Caki2 (cell line): ENCODE measurements at regions not wholly inside any gene's neighbourhood (a gene's known extent, or its start where the extent isn't known, plus 50 kb on each side); places are given as distances from the start of the nearest gene placed in this dataset.

ENCODE experiments used
- DNase-seq: peaks from one replicate; pipeline ENCODE4 v3.0.0-alpha.2; 2015; ENCODE audit warnings: low read depth
- in situ Hi-C: cut with HindIII; loops from 2 replicates; pipeline ENCODE4 v1.10.0; 2016; ENCODE audit warnings: low sequenced_read_pairs, low pct_unique_long_range_greater_than_20kb, mixed read lengths

DNA sequence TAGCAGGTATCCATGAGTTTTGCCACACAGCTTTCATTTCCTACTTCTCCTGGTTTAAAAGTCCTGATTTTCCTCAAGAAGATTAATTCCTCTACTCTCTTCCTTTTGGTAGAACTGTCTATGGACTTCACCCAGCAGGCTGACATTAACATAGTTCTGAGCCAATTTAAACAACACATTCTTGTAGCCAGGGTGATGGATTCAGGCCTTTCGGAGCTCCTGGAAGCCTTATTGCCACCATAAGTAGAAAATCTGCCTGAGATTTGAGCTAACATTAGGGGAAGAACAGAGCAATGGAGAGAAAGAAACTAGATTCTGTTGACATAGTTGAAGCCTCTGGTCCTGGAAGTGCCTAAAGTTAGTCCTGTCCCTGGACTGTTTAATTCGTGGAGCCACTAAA is 449.8 kb downstream of the TAFA4 start:
- in situ Hi-C loops = no loop called here

GRCh38 chr3:68479779-68480178 is 452.6 kb downstream of the TAFA4 start:
- in situ Hi-C loops = no loop called here

More for the DNA sequence above, 449.8 kb downstream of the TAFA4 start:
- DNase-seq = no peak

DNA sequence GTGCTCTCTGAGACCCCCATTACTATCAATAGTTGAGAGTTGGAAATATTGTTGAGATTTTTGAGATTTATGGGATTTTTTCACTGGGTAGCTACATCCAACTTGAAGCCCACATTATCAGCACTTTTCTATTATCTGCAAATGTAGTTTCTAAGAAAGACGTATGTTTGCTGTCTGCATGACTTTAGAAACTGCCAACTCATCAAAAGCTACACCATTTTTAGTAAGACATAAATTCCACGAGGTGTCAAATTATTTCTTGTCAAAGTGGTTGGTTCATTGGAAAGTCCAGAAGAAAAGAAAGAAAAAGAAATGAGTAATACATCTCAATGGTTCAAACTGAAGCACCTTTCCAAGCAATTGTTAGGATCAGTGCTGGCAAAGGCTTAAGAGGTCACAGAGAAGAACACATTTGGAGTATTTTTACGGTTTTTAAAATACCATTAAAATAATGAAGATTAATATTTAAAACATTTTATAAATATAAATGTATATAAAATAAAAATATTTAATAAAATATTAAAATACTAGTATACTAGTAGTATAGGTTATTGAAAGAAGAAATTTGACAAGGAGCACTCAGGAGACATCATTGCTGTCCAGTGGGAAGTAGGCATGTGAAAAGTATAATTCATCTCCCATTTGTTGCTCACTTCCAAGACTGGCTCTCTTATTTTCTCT is 463.5 kb downstream of the TAFA4 start:
- in situ Hi-C loops = no loop called here
- no peak for DNase-seq

More at GRCh38 chr3:68479779-68480178, 452.6 kb downstream of the TAFA4 start:
- no peak for DNase-seq

DNA sequence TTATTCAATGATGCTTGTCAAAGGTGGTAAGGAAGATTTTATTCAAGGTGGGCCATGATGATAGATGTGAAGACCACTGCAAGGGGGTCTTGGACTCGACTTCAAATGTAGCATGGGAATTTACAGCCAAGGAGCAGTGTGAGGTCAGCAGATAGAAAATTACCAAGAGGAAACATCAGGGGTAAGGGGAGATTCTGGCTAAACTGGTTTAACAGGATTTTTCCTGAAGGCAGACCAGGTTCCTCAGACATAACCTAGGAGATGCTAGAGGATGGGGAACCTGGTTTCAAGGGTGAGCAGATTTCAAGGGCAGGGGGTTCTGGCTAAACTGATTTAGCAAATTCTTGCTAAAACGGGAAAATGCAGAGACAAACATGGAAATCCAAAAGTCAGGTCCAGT is 464.9 kb downstream of the TAFA4 start:
- no peak for DNase-seq
- in situ Hi-C loops = no loop called here

DNA sequence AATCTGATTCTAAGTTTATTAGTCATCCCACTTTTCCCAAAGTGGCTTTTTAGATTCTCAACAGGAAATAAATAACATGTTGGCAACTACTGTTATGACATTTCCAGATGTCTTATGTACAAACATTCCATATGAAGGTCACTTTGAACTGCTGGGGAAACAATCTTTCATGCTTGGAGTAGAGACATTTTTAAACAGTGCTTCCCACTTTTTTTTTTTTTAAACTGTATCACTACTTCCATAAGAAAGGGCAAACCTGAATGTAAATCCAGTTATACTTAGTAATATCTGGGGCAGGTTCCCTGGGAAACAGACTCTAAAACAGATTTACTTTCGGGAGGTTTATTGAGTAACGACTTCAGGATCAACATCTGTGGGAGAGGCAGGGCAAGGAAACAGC is 473.8 kb downstream of the TAFA4 start:
- no peak for DNase-seq
- in situ Hi-C loops = no loop called here

DNA sequence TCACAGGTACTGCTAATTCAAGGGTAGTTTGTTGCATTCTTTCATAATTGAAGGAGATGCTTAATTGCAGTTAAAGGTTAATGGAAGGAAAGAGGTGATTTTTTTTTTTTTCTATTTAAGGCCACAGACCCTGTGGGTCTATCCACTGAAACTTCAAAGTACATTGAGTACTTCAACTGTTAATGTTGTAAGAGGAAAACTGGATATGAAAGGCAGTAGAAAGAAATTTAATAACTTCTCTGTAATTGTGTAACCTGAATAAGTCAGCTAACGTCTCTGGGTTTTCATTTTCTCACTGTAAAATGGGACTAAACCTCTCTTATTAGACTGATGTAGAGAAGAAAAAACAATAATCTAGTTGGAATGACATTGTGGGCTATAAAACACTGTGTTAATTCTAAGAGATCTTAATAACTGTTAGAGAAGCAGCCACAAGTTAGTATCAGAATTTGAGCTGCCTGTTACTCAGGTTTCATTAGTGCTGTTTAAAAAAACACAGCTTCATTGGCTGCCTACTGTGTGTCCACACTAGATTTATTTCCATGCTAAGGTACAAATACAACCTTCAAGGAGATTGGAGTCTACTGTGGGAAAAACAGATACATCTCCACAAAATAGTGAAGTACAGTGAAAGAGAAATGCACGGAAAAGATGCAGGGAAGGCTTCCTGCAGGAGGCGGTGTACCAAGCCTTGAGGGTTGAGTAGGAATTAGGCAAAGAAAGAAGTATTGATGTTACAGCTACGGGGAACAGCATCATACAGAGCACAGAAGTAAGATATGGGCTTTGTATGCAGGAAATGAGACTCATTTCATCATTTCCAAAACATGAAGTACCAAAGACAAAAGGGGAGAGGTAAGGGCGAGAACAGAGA is 483.6 kb downstream of the TAFA4 start:
- in situ Hi-C loops = no loop called here
- no peak for DNase-seq

DNA sequence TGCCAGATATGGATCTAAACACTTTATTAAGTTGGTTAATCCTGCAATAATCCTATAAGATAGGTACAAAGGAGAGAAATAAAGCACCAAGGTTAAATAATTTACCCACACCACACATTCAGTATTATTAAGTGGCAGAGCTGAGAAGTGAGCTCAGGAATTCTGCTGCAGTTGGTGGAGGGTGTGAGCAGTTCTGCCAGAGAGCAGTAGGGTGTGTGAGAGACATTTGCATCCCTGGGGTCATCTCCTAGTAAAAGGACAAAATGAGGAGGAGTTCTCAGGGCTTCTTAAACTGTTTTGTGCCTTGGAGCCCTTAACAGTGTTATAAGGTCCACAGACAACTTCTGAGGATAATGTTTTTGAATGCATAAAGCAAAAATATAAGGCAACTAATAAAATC is 484.5 kb downstream of the TAFA4 start:
- in situ Hi-C loops = no loop called here
- no peak for DNase-seq

- DNase-seq = no peak
- in situ Hi-C loops = no loop called here
Measured at GRCh38 chr3:68441054-68441453, 491.3 kb downstream of the TAFA4 start.

- in situ Hi-C loops = no loop called here
- no peak for DNase-seq
Measured at GRCh38 chr3:68436619-68437401, 495.5 kb downstream of the TAFA4 start.

DNA sequence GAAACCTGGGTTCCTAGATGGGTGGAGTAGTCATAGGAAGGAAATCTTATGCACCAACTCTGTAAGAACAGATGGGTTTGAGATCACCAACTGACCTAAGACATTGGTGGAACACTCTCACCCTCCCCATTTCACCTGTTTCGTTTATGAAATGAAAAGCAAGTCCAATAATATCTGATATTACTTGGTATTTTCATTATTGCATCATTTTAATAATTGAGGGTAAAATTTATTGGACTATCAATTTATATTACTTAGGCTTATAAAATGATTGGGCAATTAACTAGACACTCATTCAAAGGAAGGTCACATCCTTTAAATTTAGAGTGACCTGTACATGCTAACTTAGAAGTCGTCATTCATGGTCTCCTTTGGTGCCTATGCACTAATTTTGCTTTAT is 503.9 kb downstream of the TAFA4 start:
- in situ Hi-C loops = no loop called here
- DNase-seq = no peak

DNA sequence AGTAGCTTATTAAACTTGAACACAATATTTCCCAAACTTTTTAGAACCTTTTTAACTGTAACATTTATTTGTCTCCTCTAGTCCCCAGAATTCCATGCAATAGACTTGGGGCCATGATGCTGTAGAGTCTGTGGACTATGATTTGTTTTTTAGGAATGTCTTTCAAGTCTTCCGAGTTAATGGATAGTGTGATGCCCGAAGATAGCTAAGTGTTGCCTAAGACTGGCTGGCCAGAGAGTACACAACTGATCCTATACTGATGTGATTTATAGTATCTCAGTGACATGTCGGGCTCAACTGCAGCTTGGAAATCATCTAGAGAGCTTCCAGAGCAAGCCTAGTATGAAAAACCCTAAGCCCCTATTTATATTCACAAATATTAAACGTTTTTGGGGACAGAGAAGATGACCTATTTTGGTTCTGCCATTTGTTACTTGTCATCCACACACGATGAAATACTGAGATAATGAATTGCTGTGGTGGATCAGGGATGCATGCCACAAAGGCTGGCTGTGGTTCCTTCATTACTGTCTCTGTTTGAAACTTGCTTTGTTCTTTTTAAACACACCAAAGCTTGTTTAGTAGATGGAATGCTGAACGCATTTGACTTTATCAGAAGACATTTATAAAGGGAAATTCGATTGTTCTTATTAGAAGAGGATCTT is 507.4 kb downstream of the TAFA4 start:
- in situ Hi-C loops = no loop called here
- DNase-seq = no peak

GRCh38 chr3:68408626-68409025 is 523.7 kb downstream of the TAFA4 start:
- in situ Hi-C loops = no loop called here
- DNase-seq = no peak

GRCh38 chr3:68403741-68404140 is 528.6 kb downstream of the TAFA4 start:
- DNase-seq = no peak
- in situ Hi-C loops = no loop called here

GRCh38 chr3:68402235-68402918 is 530.0 kb downstream of the TAFA4 start:
- in situ Hi-C loops = no loop called here
- DNase-seq = no peak

- in situ Hi-C loops = no loop called here
Measured at GRCh38 chr3:68378631-68379030, 553.7 kb downstream of the TAFA4 start.

DNA sequence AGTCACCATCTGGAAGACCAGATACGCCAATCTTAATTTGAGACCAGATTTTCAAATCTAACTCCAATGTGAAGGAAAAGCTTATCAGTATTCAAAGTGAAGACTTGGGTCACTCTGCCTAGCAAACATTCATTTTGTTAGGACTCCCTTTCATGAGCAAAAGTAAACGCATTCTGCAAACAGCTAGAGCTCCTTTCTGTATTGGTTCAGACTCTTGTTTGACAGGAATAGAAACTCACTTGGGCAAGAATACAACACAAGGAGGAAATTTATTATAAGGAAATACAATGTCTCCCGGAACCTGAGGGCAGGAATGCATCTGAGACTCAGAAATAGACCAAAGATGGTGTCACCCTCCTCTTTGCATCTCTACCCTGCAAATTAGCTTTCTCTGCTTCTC is 558.6 kb downstream of the TAFA4 start:
- no peak for DNase-seq
- in situ Hi-C loops = no loop called here

More at GRCh38 chr3:68378631-68379030, 553.7 kb downstream of the TAFA4 start:
- no peak for DNase-seq

GRCh38 chr3:68363796-68364195 is 568.6 kb downstream of the TAFA4 start:
- DNase-seq = no peak
- in situ Hi-C loops = no loop called here

GRCh38 chr3:68360492-68360891 is 571.9 kb downstream of the TAFA4 start:
- in situ Hi-C loops = no loop called here
- no peak for DNase-seq
